Fibroblast of lung (primary cell): ENCODE measurements at regions not wholly inside any gene's neighbourhood (a gene's known extent, or its start where the extent isn't known, plus 50 kb on each side); places are given as distances from the start of the nearest gene placed in this dataset.

ENCODE experiments used
- DNase-seq, 2 donors: peaks; one replicate each; pipeline versions ENCODE4 v3.0.0 to v3.0.0-alpha.2; 2010; ENCODE audit warnings: low read depth in 2 of 2
- H2AFZ ChIP-seq: 2 replicates; pipeline ENCODE4 v1.5.1; 2012; ENCODE audit warnings: low read length, control low read depth, inconsistent platforms
- H3K27ac ChIP-seq: 2 replicates; pipeline ENCODE4 v1.5.1; 2011; ENCODE audit warnings: low read length, control low read depth; ENCODE audit not compliant: insufficient read depth
- H3K27me3 ChIP-seq: 2 replicates; pipeline ENCODE4 v1.5.1; 2011; ENCODE audit warnings: mild to moderate bottlenecking, low read length; ENCODE audit not compliant: control insufficient read depth, insufficient read depth
- H3K36me3 ChIP-seq: 2 replicates; pipeline ENCODE4 v1.5.1; 2011; ENCODE audit warnings: low read length; ENCODE audit not compliant: control insufficient read depth, insufficient read depth
- H3K4me1 ChIP-seq: 2 replicates; pipeline ENCODE4 v1.5.1; 2011; ENCODE audit warnings: low read length; ENCODE audit not compliant: control insufficient read depth, insufficient read depth; ENCODE audit errors: extremely low read depth
- H3K4me2 ChIP-seq: 2 replicates; pipeline ENCODE4 v1.5.1; 2011; ENCODE audit warnings: low read length, control low read depth; ENCODE audit not compliant: insufficient read depth; ENCODE audit errors: extremely low read depth
- H3K4me3 ChIP-seq, 4 experiments: fragments of 200-600 bp in 1 of 4; sonication (generic) in 1 of 4; replicated peaks in 1 of 4; 2 replicates each; pipeline ENCODE4 v1.5.1; 2011 to 2016; ENCODE audit warnings: low read length in 4 of 4, low read depth in 3 of 4, mild to moderate bottlenecking in 3 of 4, control low read depth in 2 of 4, inconsistent platforms in 1 of 4, mixed read lengths in 1 of 4; ENCODE audit not compliant: insufficient read depth in 1 of 4; ENCODE audit errors: control extremely low read depth in 1 of 4
- H3K79me2 ChIP-seq: 2 replicates; pipeline ENCODE4 v1.5.1; 2012; ENCODE audit warnings: mild to moderate bottlenecking, low read length, inconsistent platforms; ENCODE audit not compliant: control insufficient read depth, insufficient read depth
- H3K9ac ChIP-seq: 2 replicates; pipeline ENCODE4 v1.5.1; 2011; ENCODE audit warnings: mild to moderate bottlenecking, low read length, control low read depth; ENCODE audit not compliant: insufficient read depth
- H3K9me3 ChIP-seq: 2 replicates; pipeline ENCODE4 v1.5.1; 2012; ENCODE audit warnings: low read depth, low read length; ENCODE audit not compliant: control insufficient read depth, insufficient read depth
- H4K20me1 ChIP-seq: 2 replicates; pipeline ENCODE4 v1.5.1; 2011; ENCODE audit warnings: low read length; ENCODE audit not compliant: control insufficient read depth, insufficient read depth; ENCODE audit errors: extremely low read depth
- EZH2 ChIP-seq: IDR thresholded peaks from 2 replicates; pipeline ENCODE4 v1.5.1; 2012; ENCODE audit warnings: low read length, control low read depth, mild to moderate bottlenecking; ENCODE audit errors: missing control alignments
- TF ChIP-seq, protein P1 (sequence below), 2 donors: IDR thresholded peaks in 1 of 2; conservative IDR thresholded peaks in 1 of 2; 1 replicate in 1 of 2; 2 replicates in 1 of 2; pipeline ENCODE4 v1.5.1; 2011 to 2012; ENCODE audit warnings: low read length in 2 of 2, control low read depth in 1 of 2, inconsistent platforms in 1 of 2, low read depth in 1 of 2, mild to moderate bottlenecking in 1 of 2

GRCh38 chr12:24364921-24365320 is 415.5 kb upstream of the SOX5 start:
- no peaks in the 10 kb centered on the region for H3K36me3 ChIP-seq
- TF ChIP-seq EZH2: no peak
- TF ChIP-seq, protein P1, sequence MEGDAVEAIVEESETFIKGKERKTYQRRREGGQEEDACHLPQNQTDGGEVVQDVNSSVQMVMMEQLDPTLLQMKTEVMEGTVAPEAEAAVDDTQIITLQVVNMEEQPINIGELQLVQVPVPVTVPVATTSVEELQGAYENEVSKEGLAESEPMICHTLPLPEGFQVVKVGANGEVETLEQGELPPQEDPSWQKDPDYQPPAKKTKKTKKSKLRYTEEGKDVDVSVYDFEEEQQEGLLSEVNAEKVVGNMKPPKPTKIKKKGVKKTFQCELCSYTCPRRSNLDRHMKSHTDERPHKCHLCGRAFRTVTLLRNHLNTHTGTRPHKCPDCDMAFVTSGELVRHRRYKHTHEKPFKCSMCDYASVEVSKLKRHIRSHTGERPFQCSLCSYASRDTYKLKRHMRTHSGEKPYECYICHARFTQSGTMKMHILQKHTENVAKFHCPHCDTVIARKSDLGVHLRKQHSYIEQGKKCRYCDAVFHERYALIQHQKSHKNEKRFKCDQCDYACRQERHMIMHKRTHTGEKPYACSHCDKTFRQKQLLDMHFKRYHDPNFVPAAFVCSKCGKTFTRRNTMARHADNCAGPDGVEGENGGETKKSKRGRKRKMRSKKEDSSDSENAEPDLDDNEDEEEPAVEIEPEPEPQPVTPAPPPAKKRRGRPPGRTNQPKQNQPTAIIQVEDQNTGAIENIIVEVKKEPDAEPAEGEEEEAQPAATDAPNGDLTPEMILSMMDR (conservative IDR thresholded peaks at IDR 0.05 in 1 of 2, IDR thresholded peaks at IDR 0.05 in 1 of 2; ENCODE audit: low read depth in 1 of 2, low read length in 2 of 2): no peak
- H4K20me1 ChIP-seq: no peaks in the 10 kb centered on the region
- H3K4me1 ChIP-seq: peaks cover 12% of the 10 kb centered on the region
- H3K4me2 ChIP-seq: no peak overlapping the region
- no peak overlapping the region for H3K9ac ChIP-seq
- no peaks in the 10 kb centered on the region for H3K79me2 ChIP-seq
- no peaks in the 10 kb centered on the region for H3K27me3 ChIP-seq
- H3K4me3 ChIP-seq: no peak overlapping the region
- DNase-seq: peak in 1 of 2 donors; percentile 30
- no peak overlapping the region for H3K27ac ChIP-seq
- H3K9me3 ChIP-seq: no peaks in the 10 kb centered on the region
- H2AFZ ChIP-seq: no peak overlapping the region

DNA sequence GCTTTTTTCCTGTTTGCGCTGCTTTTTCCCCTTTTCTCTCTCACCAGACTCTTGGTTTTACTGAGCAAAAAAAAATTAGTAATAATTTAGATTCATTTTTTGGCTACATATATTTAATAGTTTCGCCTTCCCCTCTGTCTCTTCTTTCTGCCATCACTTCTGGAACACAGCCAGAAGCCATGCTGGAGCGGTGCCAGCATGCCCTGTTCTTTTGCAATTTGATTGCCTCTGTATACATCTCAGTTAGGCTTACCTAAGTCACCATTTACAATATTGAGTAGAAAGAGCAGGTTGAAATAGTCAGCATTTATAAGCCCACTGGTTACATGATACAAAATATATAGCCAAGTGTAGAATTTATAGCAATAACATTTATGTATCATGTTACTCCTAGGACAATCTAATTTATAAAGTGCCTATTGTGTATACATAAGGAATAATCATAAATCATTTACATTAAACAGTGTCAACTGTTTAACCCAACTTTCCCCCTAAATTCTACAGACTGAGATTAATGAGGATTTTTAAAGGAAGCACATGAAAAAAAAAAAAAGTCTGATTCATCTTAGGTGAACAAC is 413.8 kb upstream of the SOX5 start:
- H3K4me1 ChIP-seq: peaks cover 18% of the 10 kb centered on the region
- H2AFZ ChIP-seq: no peak overlapping the region
- H3K9ac ChIP-seq: no peak overlapping the region
- H3K79me2 ChIP-seq: no peaks in the 10 kb centered on the region
- TF ChIP-seq EZH2: no peak
- TF ChIP-seq, protein P1 (conservative IDR thresholded peaks at IDR 0.05 in 1 of 2, IDR thresholded peaks at IDR 0.05 in 1 of 2; ENCODE audit: low read depth in 1 of 2, low read length in 2 of 2): no peak
- no peak overlapping the region for H3K4me2 ChIP-seq
- H3K27ac ChIP-seq: no peak overlapping the region
- H3K27me3 ChIP-seq: no peaks in the 10 kb centered on the region
- H4K20me1 ChIP-seq: no peaks in the 10 kb centered on the region
- H3K9me3 ChIP-seq: no peaks in the 10 kb centered on the region
- no peak for DNase-seq
- H3K4me3 ChIP-seq: no peak overlapping the region
- H3K36me3 ChIP-seq: no peaks in the 10 kb centered on the region

GRCh38 chr12:24361877-24362580 is 412.6 kb upstream of the SOX5 start:
- H3K9me3 ChIP-seq: no peaks in the 10 kb centered on the region
- no peaks in the 10 kb centered on the region for H4K20me1 ChIP-seq
- no peak overlapping the region for H3K27ac ChIP-seq
- no peaks in the 10 kb centered on the region for H3K79me2 ChIP-seq
- TF ChIP-seq EZH2: no peak
- TF ChIP-seq, protein P1 (conservative IDR thresholded peaks at IDR 0.05 in 1 of 2, IDR thresholded peaks at IDR 0.05 in 1 of 2; ENCODE audit: low read depth in 1 of 2, low read length in 2 of 2): no peak
- peaks cover 18% of the 10 kb centered on the region for H3K4me1 ChIP-seq
- H3K36me3 ChIP-seq: no peaks in the 10 kb centered on the region
- no peak overlapping the region for H3K9ac ChIP-seq
- H3K27me3 ChIP-seq: no peaks in the 10 kb centered on the region
- no peak for DNase-seq
- H3K4me2 ChIP-seq: no peak overlapping the region
- no peak overlapping the region for H2AFZ ChIP-seq
- no peak overlapping the region for H3K4me3 ChIP-seq
